Neutrophil (primary cell): ENCODE measurements at regions not wholly inside any gene's neighbourhood (a gene's known extent, or its start where the extent isn't known, plus 50 kb on each side); places are given as distances from the start of the nearest gene placed in this dataset.

ENCODE experiments used
- H3K27ac ChIP-seq: fragments of 200-600 bp; sonication (generic); 2 replicates; pipeline ENCODE4 v1.5.1; 2016; ENCODE audit warnings: mild to moderate bottlenecking, moderate library complexity
- H3K27me3 ChIP-seq: fragments of 200-600 bp; sonication (generic); 2 replicates; pipeline ENCODE4 v1.6.0; 2016; ENCODE audit warnings: mild to moderate bottlenecking
- H3K36me3 ChIP-seq: fragments of 200-600 bp; sonication (generic); 2 replicates; pipeline ENCODE4 v1.5.1; 2017
- H3K4me1 ChIP-seq, 2 experiments: fragments of 200-600 bp in 1 of 2; sonication (generic) in 1 of 2; 1 replicate in 1 of 2; 2 replicates in 1 of 2; pipeline versions ENCODE4 v1.5.1 to v1.6.1; 2013 to 2016; ENCODE audit warnings: low read depth in 1 of 2, low read length in 1 of 2, mild to moderate bottlenecking in 1 of 2, moderate library complexity in 1 of 2; ENCODE audit not compliant: control insufficient read depth in 1 of 2, insufficient read depth in 1 of 2
- H3K4me3 ChIP-seq, 2 experiments: fragments of 200-600 bp in 1 of 2; sonication (generic) in 1 of 2; 1 replicate in 1 of 2; 2 replicates in 1 of 2; pipeline ENCODE4 v1.5.1; 2013 to 2016; ENCODE audit warnings: low read depth in 1 of 2, low read length in 1 of 2, mild to moderate bottlenecking in 1 of 2, moderate library complexity in 1 of 2
- H3K9me3 ChIP-seq: fragments of 200-600 bp; sonication (generic); 2 replicates; pipeline ENCODE4 v1.5.1; 2016
- TF ChIP-seq, protein P1 (sequence below): fragments of 200-600 bp; sonication (generic); IDR thresholded peaks from 2 replicates; pipeline ENCODE4 v1.5.1; 2016; ENCODE audit warnings: antibody characterized with exemption

DNA sequence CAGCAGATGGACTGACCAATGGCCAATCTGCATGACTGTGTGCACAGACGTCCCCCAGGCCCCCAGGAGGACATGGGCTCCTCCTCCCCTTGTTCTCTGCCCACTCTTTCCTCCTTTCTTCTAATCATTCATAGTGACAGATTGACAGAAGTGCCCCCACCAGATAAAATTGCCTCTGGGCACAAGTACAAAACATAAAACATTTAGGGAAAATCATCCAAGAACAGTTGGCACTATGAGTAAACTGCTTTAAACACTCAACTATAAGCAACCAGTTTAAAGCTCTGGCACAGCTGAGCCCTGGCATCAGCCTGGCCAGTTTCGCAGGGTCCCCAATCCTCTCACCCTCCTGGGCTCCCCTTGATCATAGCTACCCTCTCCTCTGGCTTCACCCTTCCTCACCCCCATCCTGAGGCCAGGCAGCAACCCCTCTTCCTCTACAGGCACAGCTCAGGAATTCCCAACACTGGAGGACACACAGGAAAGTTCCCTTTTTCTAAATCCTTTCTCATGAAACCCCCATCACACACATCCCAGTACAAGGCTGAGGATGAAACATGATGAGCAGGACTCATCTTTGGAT is 232.9 kb downstream of the BUD13 start:
- H3K4me1 ChIP-seq, result no peaks in the 10 kb centered on the region
- no peaks in the 10 kb centered on the region for H3K36me3 ChIP-seq
- H3K9me3 ChIP-seq, result no peaks in the 10 kb centered on the region
- H3K27ac ChIP-seq, result no peak overlapping the region
- TF ChIP-seq, protein P1, sequence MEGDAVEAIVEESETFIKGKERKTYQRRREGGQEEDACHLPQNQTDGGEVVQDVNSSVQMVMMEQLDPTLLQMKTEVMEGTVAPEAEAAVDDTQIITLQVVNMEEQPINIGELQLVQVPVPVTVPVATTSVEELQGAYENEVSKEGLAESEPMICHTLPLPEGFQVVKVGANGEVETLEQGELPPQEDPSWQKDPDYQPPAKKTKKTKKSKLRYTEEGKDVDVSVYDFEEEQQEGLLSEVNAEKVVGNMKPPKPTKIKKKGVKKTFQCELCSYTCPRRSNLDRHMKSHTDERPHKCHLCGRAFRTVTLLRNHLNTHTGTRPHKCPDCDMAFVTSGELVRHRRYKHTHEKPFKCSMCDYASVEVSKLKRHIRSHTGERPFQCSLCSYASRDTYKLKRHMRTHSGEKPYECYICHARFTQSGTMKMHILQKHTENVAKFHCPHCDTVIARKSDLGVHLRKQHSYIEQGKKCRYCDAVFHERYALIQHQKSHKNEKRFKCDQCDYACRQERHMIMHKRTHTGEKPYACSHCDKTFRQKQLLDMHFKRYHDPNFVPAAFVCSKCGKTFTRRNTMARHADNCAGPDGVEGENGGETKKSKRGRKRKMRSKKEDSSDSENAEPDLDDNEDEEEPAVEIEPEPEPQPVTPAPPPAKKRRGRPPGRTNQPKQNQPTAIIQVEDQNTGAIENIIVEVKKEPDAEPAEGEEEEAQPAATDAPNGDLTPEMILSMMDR, result no peak
- no peak overlapping the region for H3K4me3 ChIP-seq
- H3K27me3 ChIP-seq, result peaks cover 21% of the 10 kb centered on the region

DNA sequence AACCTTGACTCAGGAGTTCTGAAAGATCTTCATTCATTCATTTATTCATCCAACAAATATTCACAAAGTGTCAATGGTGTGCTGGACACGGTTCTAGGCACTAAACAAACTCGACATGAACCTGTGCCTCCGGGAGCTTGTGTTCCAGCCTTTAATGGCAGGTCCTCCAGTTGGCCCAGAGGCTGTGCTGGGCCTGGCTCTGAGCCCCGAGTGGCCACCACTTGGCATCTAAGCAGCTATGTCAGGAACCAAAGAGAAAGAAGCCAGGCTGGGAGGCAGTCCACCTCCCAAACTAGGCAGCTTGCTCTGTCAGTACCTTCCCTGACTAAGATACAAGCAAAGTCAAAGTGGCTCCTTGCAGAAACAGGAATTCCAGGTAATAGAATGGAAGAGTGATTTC is 233.6 kb downstream of the BUD13 start:
- Histone ChIP-seq H3K27ac (no peak overlapping the region), H3K4me3 (no peak overlapping the region), H3K36me3 (no peaks in the 10 kb centered on the region), H3K27me3 (peaks cover 28% of the 10 kb centered on the region), H3K4me1 (no peaks in the 10 kb centered on the region), H3K9me3 (no peaks in the 10 kb centered on the region)
- TF ChIP-seq, protein P1, result no peak

DNA sequence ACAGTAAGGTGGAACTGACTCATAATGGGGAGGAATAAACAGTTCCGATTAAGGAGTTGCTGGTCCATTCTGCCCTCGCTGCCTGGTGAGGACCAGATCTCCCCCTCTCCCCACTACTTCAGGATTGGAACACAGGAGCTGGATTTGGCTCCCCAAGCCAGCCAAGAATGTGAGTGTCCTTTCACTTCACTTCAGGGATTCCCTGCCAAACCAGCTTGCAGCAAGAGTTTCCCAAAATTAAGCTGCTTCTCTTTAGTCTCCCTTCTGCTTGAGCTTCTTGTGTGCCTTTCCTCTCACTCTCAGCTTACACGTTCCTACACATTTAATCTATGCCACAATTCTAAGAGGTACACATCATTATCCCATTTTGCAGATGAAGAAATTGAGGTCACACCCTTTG is 234.1 kb downstream of the BUD13 start:
- TF ChIP-seq, protein P1, result no peak
- Histone ChIP-seq H3K4me1 (no peaks in the 10 kb centered on the region), H3K9me3 (no peaks in the 10 kb centered on the region), H3K36me3 (no peaks in the 10 kb centered on the region), H3K4me3 (no peak overlapping the region), H3K27ac (no peak overlapping the region), H3K27me3 (peaks cover 33% of the 10 kb centered on the region)

DNA sequence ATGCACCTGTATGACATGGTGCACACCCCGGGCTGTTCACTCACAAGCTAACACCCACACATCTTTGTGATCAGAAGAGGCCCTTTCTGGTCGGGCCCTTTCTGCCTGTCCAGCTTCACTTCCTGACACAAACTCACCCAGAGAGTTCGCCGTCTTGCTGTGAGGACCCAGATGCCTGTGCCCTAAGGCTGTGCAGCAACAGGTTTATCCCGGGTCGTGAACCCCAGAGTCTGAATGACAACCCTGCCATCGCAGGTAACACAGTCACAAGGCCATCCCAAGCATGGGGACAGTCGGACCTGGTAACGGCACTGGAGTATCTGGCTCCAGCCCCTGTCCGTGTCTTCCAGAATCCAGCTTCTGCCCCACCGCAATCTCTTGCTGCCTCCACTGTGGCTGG is 235.1 kb downstream of the BUD13 start:
- H3K27ac ChIP-seq, result no peak overlapping the region
- H3K4me3 ChIP-seq, result no peak overlapping the region
- no peaks in the 10 kb centered on the region for H3K36me3 ChIP-seq
- no peaks in the 10 kb centered on the region for H3K9me3 ChIP-seq
- peaks cover 43% of the 10 kb centered on the region for H3K27me3 ChIP-seq
- H3K4me1 ChIP-seq, result no peaks in the 10 kb centered on the region
- TF ChIP-seq, protein P1, result no peak

DNA sequence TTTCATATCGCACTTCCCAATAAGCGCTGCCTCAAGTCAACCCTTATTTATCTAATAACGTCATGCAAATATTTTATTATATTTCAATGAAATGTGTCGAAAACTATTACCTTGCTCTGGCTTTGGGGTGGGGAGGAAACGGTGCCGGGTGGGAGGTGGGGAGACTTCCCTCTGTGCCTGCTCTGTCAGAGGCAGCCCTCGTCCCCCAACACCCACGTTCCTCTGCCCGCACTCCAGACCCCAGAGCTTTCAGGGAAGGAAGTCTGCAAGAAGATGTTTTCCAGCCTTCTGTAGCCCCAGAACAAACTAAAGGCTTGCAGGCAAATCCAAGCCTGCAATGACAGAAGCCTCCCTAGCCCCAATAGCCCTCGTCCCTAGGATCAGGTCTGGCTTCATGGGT is 235.7 kb downstream of the BUD13 start:
- TF ChIP-seq, protein P1, result no peak
- Histone ChIP-seq H3K27ac (no peak overlapping the region), H3K36me3 (no peaks in the 10 kb centered on the region), H3K4me3 (no peak overlapping the region), H3K9me3 (no peaks in the 10 kb centered on the region), H3K27me3 (peaks cover 49% of the 10 kb centered on the region), H3K4me1 (no peaks in the 10 kb centered on the region)

DNA sequence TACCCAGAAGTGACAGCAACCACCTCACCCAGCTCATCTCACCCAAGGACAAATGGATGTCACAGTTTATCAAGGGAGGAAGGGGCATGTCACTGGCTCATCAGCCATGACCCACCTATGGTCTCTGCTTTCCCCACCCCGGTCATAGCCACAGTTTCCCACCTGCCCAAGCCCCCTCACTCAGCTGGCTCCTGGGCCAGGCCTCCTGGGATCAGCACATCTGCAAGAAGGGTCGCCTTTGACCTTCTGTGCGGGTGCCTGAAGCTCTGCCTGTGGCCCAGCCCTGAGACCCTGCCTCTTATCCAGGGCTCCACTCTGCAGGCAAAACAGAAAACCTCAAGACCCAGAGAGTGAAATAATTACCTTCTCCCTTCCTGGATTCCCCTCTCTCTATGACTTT is 236.4 kb downstream of the BUD13 start:
- peaks cover 50% of the 10 kb centered on the region for H3K27me3 ChIP-seq
- TF ChIP-seq, protein P1, result no peak
- H3K4me1 ChIP-seq, result no peaks in the 10 kb centered on the region
- H3K36me3 ChIP-seq, result no peaks in the 10 kb centered on the region
- no peak overlapping the region for H3K27ac ChIP-seq
- no peaks in the 10 kb centered on the region for H3K9me3 ChIP-seq
- no peak overlapping the region for H3K4me3 ChIP-seq
